Ovary (tissue), 7 donors: ENCODE measurements at regions not wholly inside any gene's neighbourhood (a gene's known extent, or its start where the extent isn't known, plus 50 kb on each side); places are given as distances from the start of the nearest gene placed in this dataset.

Experiments
- DNase-seq, 5 donors: peaks; one replicate each; pipeline ENCODE4 v3.0.0-alpha.2; 2019 to 2020
- H3K27ac ChIP-seq, 2 donors: fragments of 200-600 bp; one replicate each; pipeline versions ENCODE4 v1.5.1 to v1.8.0; 2019 to 2022
- H3K27me3 ChIP-seq: fragments of 200-600 bp; one replicate; pipeline ENCODE4 v1.8.0; 2022
- H3K36me3 ChIP-seq: fragments of 200-600 bp; sonication (generic); one replicate; pipeline ENCODE4 v1.5.1; 2019
- H3K4me1 ChIP-seq: one replicate; pipeline ENCODE4 v1.8.1; 2013; ENCODE audit warnings: mild to moderate bottlenecking, moderate library complexity; ENCODE audit not compliant: insufficient read depth
- H3K4me3 ChIP-seq: fragments of 200-600 bp; sonication (generic); one replicate; pipeline ENCODE4 v1.5.1; 2017
- H3K9me3 ChIP-seq, 2 donors: fragments of 200-600 bp in 1 of 2; sonication (generic) in 1 of 2; one replicate each; pipeline versions ENCODE4 v1.5.1 to v1.8.1; 2013 to 2019; ENCODE audit warnings: mild to moderate bottlenecking in 1 of 2, moderate library complexity in 1 of 2
- CTCF ChIP-seq, 3 donors: fragments of 450-650 bp in 2 of 3; fragments of 200-600 bp in 1 of 3; IDR thresholded peaks; one replicate each; pipeline versions ENCODE4 v1.5.1 to v1.8.0; 2016 to 2022; ENCODE audit warnings: antibody characterized with exemption in 3 of 3, mild to moderate bottlenecking in 1 of 3
- EP300 ChIP-seq: sonication (generic); formaldehyde crosslinking; IDR thresholded peaks from one replicate; pipeline ENCODE4 v1.6.1; 2017; ENCODE audit warnings: antibody characterized with exemption
- POLR2A ChIP-seq: fragments of 450-650 bp; IDR thresholded peaks from one replicate; pipeline ENCODE4 v1.6.1; 2017; ENCODE audit warnings: antibody characterized with exemption, mild to moderate bottlenecking, moderate library complexity
- WGBS, 3 donors: extraction: QIAGEN DNeasy Blood & Tissue Kit in 1 of 3; methylation state at CpG; one replicate each; pipeline versions ENCODE4 v1.1.5 to v1.1.7; 2013 to 2017; 5-methylcytosine and 5-hydroxymethylcytosine counted together
- intact Hi-C, 4 donors: fragments of 100-400 bp; cut with DNase I; formaldehyde crosslinking; loops; one replicate each; pipeline versions ENCODE4 v1.11.0 to v1.15.1; 2022 to 2023
- donor health status: DM: no; HTN: no; CAD: no; lungs with moderate emphysema.
- donor health status: DM: no; HTN: no; CAD: no.
- donor health status: Bipolar disorder and iron deficiency.
- donor health status: DM: no; HTN: no; CAD: no.
- donor health status: DM: yes; HTN: yes; CAD: no.

- no peaks in the 10 kb centered on the region for H3K27me3 ChIP-seq
- H3K4me1 ChIP-seq = no peaks in the 10 kb centered on the region
- H3K27ac ChIP-seq = no peak overlapping the region
- no peaks in the 10 kb centered on the region for H3K9me3 ChIP-seq
- DNase-seq = no peak
- 88 to 89% (median 89%) methylated on average over 3 of the region's 3 CpGs for WGBS, 3 donors
- no peak for TF ChIP-seq POLR2A
- no peak for TF ChIP-seq CTCF (IDR thresholded peaks at IDR 0.05)
- intact Hi-C loops = no loop called here
- H3K4me3 ChIP-seq = no peak overlapping the region
- no peaks in the 10 kb centered on the region for H3K36me3 ChIP-seq
Measured at GRCh38 chr2:136383167-136383566, 265.2 kb upstream of the CXCR4 start.

GRCh38 chr2:136381722-136382633, 264.0 kb upstream of the CXCR4 start:
- Histone ChIP-seq H3K27me3 (no peaks in the 10 kb centered on the region), H3K36me3 (no peaks in the 10 kb centered on the region), H3K4me1 (peaks cover under 1% of the 10 kb centered on the region), H3K4me3 (no peak overlapping the region), H3K9me3 (no peaks in the 10 kb centered on the region), H3K27ac (no peak overlapping the region)
- no peak for DNase-seq
- 71 to 78% (median 74%) methylated on average over 14 of the region's 14 CpGs for WGBS, 3 donors
- no peak for TF ChIP-seq POLR2A
- TF ChIP-seq EP300 = no peak
- no peak for TF ChIP-seq CTCF (IDR thresholded peaks at IDR 0.05)
- intact Hi-C loops = no loop called here

DNA sequence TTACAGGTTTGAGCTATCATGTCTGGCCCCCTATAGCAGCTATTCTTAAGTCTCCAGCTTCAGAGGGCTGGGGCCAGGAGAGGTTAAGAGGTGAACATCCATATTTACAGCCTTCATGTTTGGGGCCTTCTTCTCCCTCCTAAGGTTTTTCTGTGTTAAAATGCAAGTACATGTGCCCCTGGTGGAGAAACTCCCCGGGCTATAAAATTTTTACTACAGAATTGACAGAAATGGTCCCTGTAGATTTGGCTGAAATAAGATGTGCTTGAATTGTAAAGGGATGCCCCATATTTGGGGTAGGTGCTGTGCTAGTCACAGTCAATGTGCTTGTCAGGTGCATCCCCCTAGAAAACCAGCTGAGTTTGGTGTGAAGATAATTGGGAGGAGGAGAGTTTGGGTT, 263.3 kb upstream of the CXCR4 start:
- no peak overlapping the region for H3K27ac ChIP-seq
- H3K36me3 ChIP-seq = no peaks in the 10 kb centered on the region
- intact Hi-C loops = no loop called here
- WGBS, 3 donors = 90 to 92% (median 92%) methylated on average over 1 of the region's 1 CpG
- H3K27me3 ChIP-seq = no peaks in the 10 kb centered on the region
- no peak overlapping the region for H3K4me3 ChIP-seq
- TF ChIP-seq EP300 = no peak
- no peak for TF ChIP-seq CTCF (IDR thresholded peaks at IDR 0.05)
- TF ChIP-seq POLR2A = no peak
- peaks cover 4% of the 10 kb centered on the region for H3K4me1 ChIP-seq
- H3K9me3 ChIP-seq = no peaks in the 10 kb centered on the region
- no peak for DNase-seq

GRCh38 chr2:136378712-136379595, 261.0 kb upstream of the CXCR4 start:
- Histone ChIP-seq H3K9me3 (no peaks in the 10 kb centered on the region), H3K27me3 (no peaks in the 10 kb centered on the region), H3K4me3 (no peak overlapping the region), H3K4me1 (peaks cover 4% of the 10 kb centered on the region), H3K27ac (no peak overlapping the region), H3K36me3 (no peaks in the 10 kb centered on the region)
- intact Hi-C loops = loop anchor here in 1 of 4 donors (10.0 kb wide), 1 partner anchor 464 kb away; no protein-coding TSS in a partner anchor
- no peak for DNase-seq
- WGBS, 3 donors = 59 to 66% (median 62%) methylated on average over 4 of the region's 4 CpGs
- no peak for TF ChIP-seq EP300
- TF ChIP-seq POLR2A = no peak
- TF ChIP-seq CTCF (IDR thresholded peaks at IDR 0.05) = no peak
